ENCODE measurements at regions not wholly inside any gene's neighbourhood (a gene's known extent, or its start where the extent isn't known, plus 50 kb on each side); places are given as distances from the start of the nearest gene placed in this dataset.
"Not testable (repeated sequence)": the region's sequence is repeated elsewhere in the genome, so short reads cannot be mapped to it uniquely, and the experiment has no call there.

DNA sequence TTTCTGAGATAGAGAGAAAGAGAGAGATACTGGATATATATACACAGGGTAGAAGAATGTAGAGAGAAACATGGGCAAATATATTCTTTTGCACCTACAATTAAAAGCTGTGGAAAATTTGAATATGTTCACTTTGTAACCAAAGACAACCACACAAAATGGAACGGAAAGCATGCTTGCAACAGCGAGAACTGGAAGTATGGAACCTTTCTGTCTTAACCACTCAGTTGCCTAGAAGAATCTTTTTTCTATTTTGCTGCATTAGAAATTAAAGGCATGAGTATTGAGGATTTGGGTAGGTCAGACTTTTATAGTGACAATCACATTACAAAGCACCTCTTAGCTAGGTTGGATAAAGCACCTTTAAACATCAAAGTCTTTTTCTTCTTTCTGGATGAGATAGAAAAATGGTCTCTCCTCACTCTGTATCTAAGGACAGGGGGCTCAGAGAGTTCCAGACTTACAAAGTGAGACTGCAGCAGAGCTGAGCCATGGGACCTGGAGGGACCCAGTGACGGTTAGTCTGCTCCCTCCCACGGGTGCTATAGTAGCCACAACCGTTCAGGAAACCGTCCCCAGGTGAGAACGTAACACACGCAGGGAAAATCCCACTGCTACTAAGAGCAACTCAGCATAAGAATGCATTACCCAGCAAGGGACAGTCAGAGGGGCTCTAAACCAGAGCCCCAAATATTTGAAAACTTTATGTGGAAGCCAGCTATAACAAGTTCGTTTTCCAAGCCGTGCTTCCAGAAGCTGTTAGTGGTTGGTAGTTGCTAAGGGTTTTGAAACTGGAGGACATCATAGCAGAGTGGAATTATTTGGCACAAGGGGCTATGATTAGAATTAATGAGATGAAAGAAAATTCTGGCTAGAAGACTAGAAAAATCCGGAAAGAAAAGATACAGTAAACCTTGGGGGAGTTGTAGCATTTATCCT is 97.1 kb downstream of the DAD1 start:
- DNase-seq (ENCODE audit: low read depth): no peak

DNA sequence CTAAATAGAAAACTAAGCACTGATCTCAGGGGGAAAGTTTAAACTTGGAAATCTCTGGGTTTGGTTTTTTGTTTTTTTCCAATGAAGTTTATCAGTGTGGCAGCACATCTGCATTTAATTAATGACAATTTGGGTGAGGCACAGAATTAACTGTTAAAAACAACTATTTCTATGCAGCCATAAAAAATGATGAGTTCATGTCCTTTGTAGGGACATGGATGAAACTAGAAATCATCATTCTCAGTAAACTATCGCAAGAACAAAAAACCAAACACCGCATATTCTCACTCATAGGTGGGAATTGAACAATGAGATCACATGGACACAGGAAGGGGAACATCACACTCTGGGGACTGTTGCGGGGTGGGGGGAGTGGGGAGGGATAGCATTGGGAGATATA is 98.0 kb downstream of the DAD1 start:
- not testable (repeated sequence) for DNase-seq (ENCODE audit: low read depth)

DNA sequence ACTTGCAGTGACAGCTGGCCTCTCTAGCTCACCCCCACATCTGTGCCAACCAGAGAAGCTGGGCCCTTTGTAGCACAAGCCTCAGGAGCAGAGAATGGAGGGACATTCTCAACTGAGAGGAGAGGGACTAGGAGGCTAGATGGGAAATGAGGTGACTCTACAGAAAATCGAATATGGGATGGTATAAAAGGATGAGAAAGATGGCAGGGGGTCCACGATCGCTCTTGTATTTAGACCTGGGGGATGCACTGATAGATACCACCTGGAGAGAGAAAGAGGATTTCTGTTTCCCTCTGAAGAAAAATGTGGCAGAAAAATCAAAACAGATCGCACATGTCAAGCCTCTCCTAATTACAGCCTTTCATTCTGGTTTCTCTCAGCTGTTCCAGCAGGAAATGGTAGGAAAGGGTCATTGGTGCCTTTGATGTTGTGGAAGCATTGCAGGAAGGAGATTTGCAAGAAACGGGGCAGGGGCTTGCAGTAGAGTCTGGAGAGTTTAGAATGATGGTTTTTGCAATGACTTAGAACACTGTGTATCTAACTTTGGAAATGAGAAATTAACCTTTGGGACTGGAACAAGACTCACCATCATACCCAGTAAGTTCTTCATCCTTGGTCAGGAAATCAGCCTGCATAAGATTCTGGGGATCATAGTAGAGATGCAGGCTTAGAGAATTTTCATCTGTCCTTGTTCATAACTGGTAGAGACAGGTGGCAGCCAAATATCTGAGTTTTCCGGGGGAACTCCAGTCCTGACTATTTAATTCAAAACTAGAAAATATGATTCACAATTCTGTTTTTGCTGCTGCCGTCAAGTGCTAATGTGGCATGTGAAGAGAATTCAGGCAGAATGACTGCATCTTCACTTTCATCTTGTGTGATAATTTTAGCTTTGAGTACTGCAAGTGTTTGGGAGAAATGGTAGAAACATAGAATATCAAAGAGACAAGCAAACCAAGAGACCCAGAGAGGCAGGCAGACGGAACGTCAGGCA is 98.8 kb downstream of the DAD1 start:
- no peak for DNase-seq (ENCODE audit: low read depth)

DNA sequence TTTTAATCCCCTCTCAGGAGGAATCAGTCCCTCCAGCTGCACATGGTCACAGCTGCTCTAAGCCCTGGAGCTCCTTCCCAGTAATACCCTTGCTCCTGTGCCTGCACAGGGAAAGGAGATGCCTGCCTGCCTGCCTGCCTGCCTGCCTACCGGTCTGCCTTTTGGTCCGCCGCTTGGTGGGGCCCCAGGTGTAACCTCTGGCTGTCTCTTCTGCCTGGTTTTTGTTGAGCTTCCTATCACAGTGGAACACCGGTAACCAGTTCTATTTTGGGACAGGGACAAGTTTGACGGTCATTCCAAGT is 99.8 kb downstream of the DAD1 start:
- DNase-seq (ENCODE audit: low read depth): no peak

DNA sequence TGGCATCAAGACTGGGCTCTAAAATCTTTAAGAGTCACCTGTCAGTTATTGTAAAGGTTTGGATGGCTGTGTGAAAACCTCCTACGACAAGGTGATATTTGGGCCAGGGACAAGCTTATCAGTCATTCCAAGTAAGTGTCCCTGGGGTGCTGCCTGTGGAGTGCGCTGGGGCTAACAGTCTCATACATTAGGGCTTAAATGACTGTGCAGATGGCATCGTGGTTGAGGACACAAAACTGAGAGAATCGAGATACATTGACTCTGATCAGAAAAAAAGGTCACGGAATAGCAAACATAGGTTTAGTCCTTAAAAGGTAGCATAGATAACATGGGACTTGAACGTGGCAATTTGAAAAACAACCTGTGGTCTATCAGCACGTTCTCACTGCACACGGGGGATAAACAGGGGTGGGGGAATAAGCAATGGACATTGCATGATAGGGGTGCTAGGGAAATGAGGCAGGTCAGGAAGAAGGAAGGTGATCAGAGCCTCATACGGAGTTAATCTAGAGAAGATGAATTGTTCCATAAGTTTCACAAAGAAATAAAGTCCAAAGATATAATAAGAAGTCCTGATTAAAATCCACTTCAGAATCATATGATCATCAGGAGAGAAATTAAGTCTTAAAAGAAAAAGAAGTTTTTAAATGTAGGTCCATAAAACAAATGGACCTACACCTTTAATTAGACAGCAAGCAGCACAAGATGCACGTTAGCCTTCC is 100.3 kb downstream of the DAD1 start:
- DNase-seq (ENCODE audit: low read depth): no peak

DNA sequence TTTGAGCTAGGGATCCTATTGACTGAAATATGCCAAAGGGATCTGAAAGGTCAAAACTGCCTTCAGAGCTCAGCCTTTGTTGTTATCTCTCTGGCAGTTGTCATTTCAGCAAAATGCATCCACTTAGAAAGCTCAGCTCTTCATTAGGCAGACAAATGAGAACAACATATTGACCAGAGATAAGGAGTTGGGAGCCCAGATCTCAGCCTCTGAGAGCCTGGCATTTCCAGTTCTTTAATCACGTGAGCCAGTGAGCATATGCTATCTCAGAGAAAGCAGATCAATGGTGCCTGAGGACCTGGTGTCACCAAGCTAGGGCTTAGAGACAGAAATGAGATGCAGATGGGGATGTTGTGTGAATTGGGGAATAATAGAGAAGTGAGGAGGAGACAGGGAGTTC is 101.1 kb downstream of the DAD1 start:
- DNase-seq (ENCODE audit: low read depth): no peak

DNA sequence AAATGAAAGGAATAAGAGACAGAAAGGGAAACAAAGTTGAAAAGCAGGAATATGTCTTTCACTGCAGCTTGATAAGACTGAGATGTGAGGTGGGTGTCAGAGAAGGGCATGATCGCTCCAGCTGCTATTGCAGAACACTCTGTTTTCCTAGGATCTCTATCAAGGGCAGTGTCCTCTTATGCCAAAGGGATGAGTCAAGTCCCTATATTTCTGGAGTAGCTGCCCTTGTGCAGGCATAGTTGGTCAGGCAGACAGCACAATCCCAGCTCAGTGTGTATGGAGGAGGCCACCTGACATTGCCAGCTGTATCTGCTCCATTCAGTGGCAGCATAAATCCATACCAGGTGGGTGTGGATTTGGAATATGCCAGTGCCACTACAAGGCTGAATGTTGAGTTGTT is 101.6 kb downstream of the DAD1 start:
- no peak for DNase-seq (ENCODE audit: low read depth)

DNA sequence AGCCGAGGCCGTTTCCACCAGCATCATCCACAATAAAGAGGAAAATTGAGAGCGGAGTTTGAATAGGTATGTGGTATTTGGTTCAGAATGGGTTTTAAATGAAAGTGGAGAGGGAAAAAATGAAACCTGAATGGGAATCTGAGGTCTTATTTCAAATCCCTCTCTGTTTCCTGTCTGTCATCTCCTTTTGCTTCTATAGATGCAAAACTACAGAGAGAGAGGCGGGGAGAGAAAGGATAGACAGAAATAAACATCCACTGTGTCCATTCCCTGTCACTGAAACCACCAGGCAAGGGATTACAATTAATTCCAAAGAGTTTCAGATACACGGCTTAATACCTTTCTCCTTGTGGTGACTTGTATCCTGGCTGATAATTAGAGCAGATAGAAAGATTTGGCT is 102.3 kb downstream of the DAD1 start:
- no peak for DNase-seq (ENCODE audit: low read depth)

DNA sequence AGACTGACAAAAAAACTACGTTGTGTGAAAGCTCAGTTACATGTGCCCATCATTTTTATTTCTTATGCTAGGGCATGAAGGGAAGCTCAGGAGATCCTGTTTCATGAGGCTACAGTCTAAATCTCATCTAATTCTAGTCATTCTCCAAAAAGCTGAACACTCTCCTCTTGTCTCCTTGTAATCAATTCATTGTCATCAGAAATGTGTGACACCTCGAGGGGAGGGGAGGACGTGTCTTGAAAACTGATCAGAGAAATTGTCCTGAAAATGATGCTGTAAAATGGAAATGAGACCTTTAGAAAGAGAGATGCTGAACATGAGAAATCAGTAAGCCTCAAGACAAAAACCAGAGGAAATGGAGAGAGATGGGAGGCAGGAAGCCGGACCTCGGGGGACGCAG is 103.4 kb downstream of the DAD1 start:
- DNase-seq (ENCODE audit: low read depth): no peak

DNA sequence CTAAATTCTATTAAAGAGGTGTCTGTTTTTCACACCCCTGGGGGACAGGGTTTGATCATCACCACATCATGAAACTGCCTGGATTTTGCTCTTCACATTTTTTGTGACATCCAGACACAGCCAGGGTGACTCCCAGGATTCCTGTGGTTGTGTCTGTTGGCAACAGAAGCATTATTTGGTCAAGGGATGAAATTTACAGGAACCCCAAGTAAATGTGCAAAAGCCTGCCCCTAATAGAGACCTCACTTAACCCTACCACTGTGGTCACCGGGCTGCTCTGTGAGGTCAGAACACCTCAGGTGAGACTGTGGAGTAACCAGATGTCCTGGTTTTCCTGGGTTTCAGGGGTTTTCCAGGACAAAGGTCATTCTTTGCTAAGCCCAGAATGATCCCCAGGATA is 103.8 kb downstream of the DAD1 start:
- DNase-seq (ENCODE audit: low read depth): no peak

DNA sequence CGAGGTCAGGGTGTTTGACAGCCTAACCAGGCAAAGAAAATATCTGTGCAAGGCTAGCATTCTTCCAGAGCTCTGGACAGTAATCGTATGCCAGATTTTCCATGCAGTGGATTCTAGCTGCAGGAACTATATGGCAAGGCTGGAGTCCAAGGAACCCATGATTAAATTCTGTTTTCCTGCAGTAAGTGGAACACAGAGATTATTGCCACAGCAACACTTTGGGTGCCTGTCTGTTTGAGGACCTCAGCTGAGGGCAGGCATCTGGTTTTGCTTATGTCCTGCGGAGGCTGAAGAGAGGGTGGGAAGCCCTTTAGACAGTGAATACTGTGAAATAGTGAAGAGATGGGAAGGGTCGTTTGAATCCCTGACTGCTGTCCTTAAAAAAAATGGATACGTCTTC is 104.4 kb downstream of the DAD1 start:
- no peak for DNase-seq (ENCODE audit: low read depth)

DNA sequence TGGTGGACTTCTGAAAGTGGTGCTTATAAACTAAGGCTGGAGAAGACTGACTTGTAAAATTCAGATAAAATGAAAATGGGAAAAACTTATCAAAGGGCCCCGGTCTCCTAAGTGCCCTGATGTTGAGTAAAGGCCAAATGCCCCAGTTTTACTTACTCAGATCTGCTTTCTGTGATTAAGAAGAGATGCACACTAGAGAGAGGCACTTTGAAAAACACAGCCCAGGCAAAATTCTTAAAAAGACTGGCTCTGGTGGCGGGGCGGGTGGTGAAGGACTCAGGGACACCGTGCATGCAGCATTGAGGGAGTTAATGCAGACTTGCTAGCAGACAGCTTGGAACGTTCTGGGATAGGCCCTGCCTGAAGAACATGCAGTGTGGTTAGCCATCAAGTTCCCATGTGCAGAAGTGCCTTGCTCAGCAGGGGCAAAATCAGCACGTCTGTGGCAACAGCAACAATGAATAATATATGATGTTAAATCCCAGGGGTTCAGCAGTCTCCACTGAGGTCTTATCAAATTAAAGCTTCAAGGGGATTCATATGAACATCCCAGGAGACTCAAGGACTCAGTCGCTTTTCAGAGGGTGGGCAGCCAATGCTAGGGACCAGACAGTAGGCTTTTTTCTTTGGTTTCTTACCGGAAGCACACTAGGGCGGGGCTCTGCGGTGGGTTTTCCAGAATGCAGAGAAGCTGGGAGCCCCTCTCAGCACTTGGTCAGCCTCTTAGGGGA is 105.0 kb downstream of the DAD1 start:
- DNase-seq (ENCODE audit: low read depth): no peak

DNA sequence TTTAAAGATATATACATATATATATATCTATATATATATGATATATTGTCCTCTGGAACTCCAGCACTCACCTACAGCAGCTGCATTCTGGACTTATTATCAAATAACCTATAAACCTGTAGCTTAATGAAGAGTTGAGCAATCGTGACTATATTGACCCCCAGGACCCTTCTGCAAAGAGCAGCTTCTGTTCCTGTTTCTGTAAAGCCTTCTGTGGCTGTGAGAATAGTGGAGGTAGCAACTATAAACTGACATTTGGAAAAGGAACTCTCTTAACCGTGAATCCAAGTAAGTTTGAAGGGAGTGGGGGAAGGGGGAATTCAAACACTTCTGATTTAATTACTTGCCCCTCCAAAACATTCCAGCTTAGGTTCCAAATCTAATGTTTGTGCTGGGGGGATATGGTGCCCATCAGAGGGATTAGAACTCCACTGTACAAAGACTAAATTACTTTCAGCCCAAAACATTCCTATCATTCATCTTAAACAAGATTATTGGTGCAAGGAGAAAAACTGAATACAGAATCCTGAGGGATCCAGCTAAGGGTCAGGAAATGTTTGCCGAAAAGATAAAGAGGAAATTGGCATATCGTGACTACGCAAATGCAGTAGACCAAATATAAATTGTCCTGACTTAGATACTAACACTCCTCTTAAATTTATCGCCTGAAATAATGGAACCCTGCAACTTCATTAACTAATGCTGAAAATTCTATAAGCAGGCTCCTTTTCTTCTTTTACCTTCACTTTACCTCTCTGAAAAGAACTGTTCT is 106.1 kb downstream of the DAD1 start:
- DNase-seq (ENCODE audit: low read depth): no peak

DNA sequence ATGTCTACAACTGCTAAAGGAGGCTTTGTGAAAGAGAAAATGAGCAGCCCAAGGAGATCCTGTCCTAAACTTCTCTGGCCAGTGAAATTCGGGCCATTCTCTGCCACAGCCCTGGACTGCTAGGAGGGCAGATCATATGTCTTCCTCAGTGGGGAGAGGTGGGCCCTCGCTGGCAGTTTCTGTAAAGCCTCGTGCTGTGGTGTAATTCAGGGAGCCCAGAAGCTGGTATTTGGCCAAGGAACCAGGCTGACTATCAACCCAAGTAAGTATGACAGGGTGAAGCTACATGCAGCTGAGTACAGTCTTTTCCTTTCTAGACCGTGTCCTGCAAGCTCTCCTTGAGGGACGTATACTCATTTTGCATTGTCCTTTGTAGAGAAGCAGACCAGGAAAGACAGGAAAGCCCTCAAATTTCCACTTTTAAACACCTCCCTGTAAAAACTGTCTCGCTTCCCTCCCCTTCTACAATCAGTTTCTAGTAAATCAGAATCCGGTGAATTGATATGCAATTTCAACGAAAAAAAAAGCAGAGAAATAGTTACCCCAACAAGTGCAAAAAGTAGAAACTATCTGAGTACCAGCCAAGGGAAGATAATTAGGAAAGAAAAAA is 106.8 kb downstream of the DAD1 start:
- no peak for DNase-seq (ENCODE audit: low read depth)

DNA sequence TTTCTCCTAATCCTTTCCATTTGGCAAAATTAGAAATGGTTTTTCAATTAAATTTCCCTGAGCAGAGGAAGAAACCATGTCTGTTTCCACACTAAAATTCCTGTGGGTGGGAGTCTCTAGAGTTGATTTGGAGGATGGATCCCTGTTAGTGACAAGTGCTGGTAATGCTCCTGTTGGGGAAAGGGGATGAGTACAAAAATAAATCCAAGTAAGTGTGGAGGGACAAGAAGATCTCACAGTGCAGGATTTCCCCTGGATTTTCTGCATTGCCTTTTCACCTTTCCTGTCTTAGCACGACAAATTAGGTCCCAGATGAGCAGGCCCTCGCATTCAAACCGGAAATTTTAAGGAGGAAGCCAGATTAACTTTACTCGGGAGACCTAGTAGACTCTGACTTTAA is 107.5 kb downstream of the DAD1 start:
- DNase-seq (ENCODE audit: low read depth): no peak

DNA sequence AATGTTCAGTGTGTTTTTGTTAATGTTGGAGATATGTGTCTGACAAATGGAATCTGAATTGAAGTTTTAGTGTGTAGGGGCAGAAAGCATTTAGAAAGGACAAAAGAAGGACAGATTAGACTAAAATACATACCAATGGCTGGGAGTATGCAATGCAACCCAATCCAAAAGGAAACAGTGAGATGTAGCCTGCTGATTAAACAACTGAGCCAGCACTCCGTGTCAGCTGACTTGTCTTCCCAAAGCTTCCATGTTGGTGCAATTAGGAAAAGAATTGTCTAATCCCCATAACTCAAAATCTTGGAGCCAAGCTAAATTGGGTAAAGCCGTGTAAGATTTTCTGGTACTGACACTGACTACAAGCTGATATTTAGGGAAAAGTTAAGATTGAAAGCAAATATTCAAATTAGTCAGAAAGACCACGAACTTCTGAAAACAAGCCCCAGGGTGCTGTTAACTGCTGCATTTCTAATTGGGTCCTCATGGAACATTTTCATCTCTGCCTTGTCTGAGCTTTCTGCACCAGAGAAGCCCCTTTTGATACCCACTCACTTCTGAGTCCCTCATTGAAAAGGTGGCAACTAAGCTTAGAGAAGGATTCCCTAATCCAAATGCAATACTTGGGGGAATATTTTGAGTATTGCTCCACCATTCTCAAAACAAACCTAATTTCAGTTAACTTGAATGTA is 109.1 kb downstream of the DAD1 start:
- DNase-seq (ENCODE audit: low read depth): no peak

DNA sequence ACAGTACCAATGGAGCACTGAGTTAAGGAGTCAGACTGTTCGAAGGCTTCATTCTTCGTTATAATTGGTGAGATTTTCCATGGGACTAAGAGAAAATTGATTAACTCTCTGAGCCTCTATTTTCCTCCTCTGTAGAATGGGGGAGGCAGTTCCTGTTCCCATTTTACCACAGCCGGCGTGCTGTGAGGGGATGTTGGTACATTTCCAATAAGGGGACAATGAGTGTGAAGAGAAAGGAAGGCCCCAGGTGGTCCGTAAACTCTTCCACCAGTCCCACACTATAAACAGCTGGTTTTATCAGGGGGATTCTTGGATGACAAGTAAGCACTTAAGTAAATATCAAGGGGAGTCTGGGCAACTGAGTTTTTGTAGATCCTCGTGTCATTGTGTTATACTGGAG is 109.9 kb downstream of the DAD1 start:
- DNase-seq (ENCODE audit: low read depth): no peak

DNA sequence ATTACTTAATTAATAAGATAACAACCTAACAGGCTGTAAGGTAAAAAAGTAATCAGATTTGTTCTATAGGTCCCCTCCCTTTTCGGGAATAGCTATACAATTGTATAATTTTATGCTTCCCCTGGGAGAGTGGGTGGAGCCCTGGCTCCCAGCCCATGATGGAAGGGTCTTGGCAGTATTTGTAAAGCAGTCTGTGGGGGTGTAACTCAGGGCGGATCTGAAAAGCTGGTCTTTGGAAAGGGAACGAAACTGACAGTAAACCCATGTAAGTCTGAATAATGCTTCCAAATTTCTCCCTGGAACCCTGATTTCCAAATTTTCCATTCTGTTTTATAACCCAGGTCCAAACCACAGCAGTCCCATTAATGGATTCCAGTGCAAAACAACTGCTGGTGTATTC is 110.4 kb downstream of the DAD1 start:
- DNase-seq (ENCODE audit: low read depth): no peak

DNA sequence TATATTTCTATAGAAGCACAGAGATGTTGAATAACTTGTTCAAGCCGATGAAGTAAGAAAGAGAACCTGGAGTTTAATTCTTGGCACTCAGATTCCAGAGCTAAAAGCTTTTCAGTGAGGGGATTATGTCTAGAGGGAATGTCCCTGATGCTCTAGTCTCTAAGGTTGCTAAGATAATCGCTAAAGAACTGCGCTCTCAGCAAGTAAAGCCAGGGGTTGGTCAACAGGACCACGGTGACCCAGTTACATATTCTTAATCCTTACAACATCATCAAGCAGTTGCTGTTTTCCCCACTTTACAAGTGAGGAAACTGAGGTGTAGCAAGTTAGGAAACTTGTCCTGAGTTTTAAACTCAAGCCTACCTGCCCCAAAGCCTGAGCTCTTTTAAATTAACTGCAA is 110.8 kb downstream of the DAD1 start:
- DNase-seq (ENCODE audit: low read depth): no peak

All from stimulated activated CD8-positive, alpha-beta memory T cell treated with anti-CD3 and anti-CD28 coated beads, Interleukin-12 subunit alpha, Interleukin-12 subunit beta, amount 100 ng/mL, for 4 hours (primary cell).